Mesenchymal stem cell (in vitro differentiated cells and primary cell): ENCODE measurements at regions not wholly inside any gene's neighbourhood (a gene's known extent, or its start where the extent isn't known, plus 50 kb on each side); places are given as distances from the start of the nearest gene placed in this dataset.

Experiments
- DNase-seq: peaks from one replicate; pipeline ENCODE4 v3.0.0-alpha.2; 2013
- H2AFZ ChIP-seq: one replicate; pipeline ENCODE4 v1.6.1; 2013; ENCODE audit warnings: low read depth, mild to moderate bottlenecking, control low read depth, inconsistent platforms, low read length, moderate library complexity
- H2AK5ac ChIP-seq: 2 replicates; pipeline ENCODE4 v1.6.1; 2013; ENCODE audit warnings: low read length, moderate library complexity, mild to moderate bottlenecking, inconsistent platforms; ENCODE audit not compliant: severe bottlenecking
- H2BK120ac ChIP-seq: one replicate; pipeline ENCODE4 v1.6.1; 2013; ENCODE audit warnings: low read depth, mild to moderate bottlenecking, inconsistent platforms, low read length, moderate library complexity
- H2BK12ac ChIP-seq, 2 experiments: one replicate each; pipeline ENCODE4 v1.6.1; 2013; ENCODE audit warnings: inconsistent platforms in 2 of 2, low read length in 2 of 2, mild to moderate bottlenecking in 2 of 2, moderate library complexity in 2 of 2, control low read depth in 1 of 2
- H2BK15ac ChIP-seq: one replicate; pipeline ENCODE4 v1.6.1; 2013; ENCODE audit warnings: mild to moderate bottlenecking, low read depth, inconsistent platforms; ENCODE audit not compliant: poor library complexity, severe bottlenecking
- H2BK5ac ChIP-seq: 2 replicates; pipeline ENCODE4 v1.6.1; 2013; ENCODE audit warnings: low read depth, mild to moderate bottlenecking, low read length, control low read depth, inconsistent platforms; ENCODE audit not compliant: poor library complexity, severe bottlenecking
- H3K14ac ChIP-seq, 2 experiments: one replicate each; pipeline ENCODE4 v1.6.1; 2013; ENCODE audit warnings: inconsistent platforms in 2 of 2, low read length in 2 of 2, control low read depth in 1 of 2, mild to moderate bottlenecking in 1 of 2, moderate library complexity in 1 of 2
- H3K18ac ChIP-seq, 2 experiments: one replicate each; pipeline ENCODE4 v1.6.1; 2013; ENCODE audit warnings: inconsistent platforms in 2 of 2, low read length in 2 of 2, control low read depth in 1 of 2, low read depth in 1 of 2, mild to moderate bottlenecking in 1 of 2
- H3K23ac ChIP-seq, 2 experiments: one replicate each; pipeline ENCODE4 v1.6.1; 2013; ENCODE audit warnings: inconsistent platforms in 2 of 2, low read length in 2 of 2, mild to moderate bottlenecking in 2 of 2, moderate library complexity in 2 of 2, control low read depth in 1 of 2
- H3K27ac ChIP-seq: 2 replicates; pipeline ENCODE4 v1.5.1; 2013; ENCODE audit warnings: mild to moderate bottlenecking, moderate library complexity, low read length, control low read depth, inconsistent platforms; ENCODE audit not compliant: poor library complexity, severe bottlenecking
- H3K27me3 ChIP-seq, 2 experiments: 2 replicates each; pipeline versions ENCODE4 v1.6.1 to v1.7.0; 2013; ENCODE audit warnings: low read length in 2 of 2, mild to moderate bottlenecking in 2 of 2, moderate library complexity in 2 of 2, control low read depth in 1 of 2, inconsistent platforms in 1 of 2; ENCODE audit not compliant: control insufficient read depth in 1 of 2, insufficient read depth in 1 of 2
- H3K36me3 ChIP-seq, 2 experiments: 2 replicates each; pipeline versions ENCODE4 v1.6.1 to v1.7.0; 2013; ENCODE audit warnings: low read length in 2 of 2, control low read depth in 1 of 2, inconsistent platforms in 1 of 2, low read depth in 1 of 2, mild to moderate bottlenecking in 1 of 2; ENCODE audit not compliant: insufficient read depth in 2 of 2, control insufficient read depth in 1 of 2
- H3K4ac ChIP-seq, 2 experiments: one replicate each; pipeline ENCODE4 v1.6.1; 2013; ENCODE audit warnings: inconsistent platforms in 2 of 2, low read length in 2 of 2, mild to moderate bottlenecking in 2 of 2, moderate library complexity in 2 of 2, control low read depth in 1 of 2, low read depth in 1 of 2
- H3K4me1 ChIP-seq: 2 replicates; pipeline ENCODE4 v1.6.1; 2013; ENCODE audit warnings: low read depth, low read length, control low read depth; ENCODE audit not compliant: control insufficient read depth, insufficient read depth
- H3K4me2 ChIP-seq: 2 replicates; pipeline ENCODE4 v1.6.1; 2013; ENCODE audit warnings: low read length, mild to moderate bottlenecking, inconsistent platforms; ENCODE audit not compliant: poor library complexity, severe bottlenecking
- H3K4me3 ChIP-seq, 2 experiments: 2 replicates each; pipeline versions ENCODE4 v1.5.1 to v1.7.0; 2013; ENCODE audit warnings: low read length in 2 of 2, mild to moderate bottlenecking in 2 of 2, control low read depth in 1 of 2, low read depth in 1 of 2; ENCODE audit not compliant: insufficient read depth in 1 of 2
- H3K79me1 ChIP-seq: replicated peaks from 2 replicates; pipeline ENCODE4 v1.6.1; 2013; ENCODE audit warnings: mild to moderate bottlenecking, control low read depth, low read length, inconsistent platforms; ENCODE audit not compliant: poor library complexity, severe bottlenecking
- H3K9ac ChIP-seq: 2 replicates; pipeline ENCODE4 v1.7.0; 2013; ENCODE audit warnings: mild to moderate bottlenecking, low read length, moderate library complexity
- H3K9me3 ChIP-seq: 2 replicates; pipeline ENCODE4 v1.7.0; 2013; ENCODE audit warnings: mild to moderate bottlenecking, low read length; ENCODE audit not compliant: control insufficient read depth
- H4K8ac ChIP-seq: one replicate; pipeline ENCODE4 v1.6.1; 2013; ENCODE audit warnings: inconsistent platforms, mild to moderate bottlenecking, low read length, moderate library complexity
- H4K91ac ChIP-seq: one replicate; pipeline ENCODE4 v1.6.1; 2013; ENCODE audit warnings: mild to moderate bottlenecking, low read length, inconsistent platforms
- WGBS: methylation state at CpG from one replicate; pipeline ENCODE4 v1.1.7; 2013; ENCODE audit warnings: mixed read lengths; 5-methylcytosine and 5-hydroxymethylcytosine counted together

- H3K27ac ChIP-seq, result no peak overlapping the region
- no peak overlapping the region for H2BK12ac ChIP-seq
- H2BK5ac ChIP-seq, result no peak overlapping the region
- WGBS, result no CpG with 5 or more reads among the region's 1 CpG
- no peak overlapping the region for H3K23ac ChIP-seq
- no peak for DNase-seq
- H2AK5ac ChIP-seq, result no peak overlapping the region
- no peak overlapping the region for H2BK15ac ChIP-seq
- no peak overlapping the region for H3K9ac ChIP-seq
- H4K91ac ChIP-seq, result no peak overlapping the region
- H3K14ac ChIP-seq, result no peak overlapping the region
- no peak overlapping the region for H2BK120ac ChIP-seq
- no peak overlapping the region for H4K8ac ChIP-seq
- H3K4me3 ChIP-seq, result no peak overlapping the region
- no peaks in the 10 kb centered on the region for H3K9me3 ChIP-seq
- H3K18ac ChIP-seq, result no peak overlapping the region
- H3K4me2 ChIP-seq, result no peak overlapping the region
- no peaks in the 10 kb centered on the region for H3K36me3 ChIP-seq
- no peak overlapping the region for H3K4ac ChIP-seq
- no peaks in the 10 kb centered on the region for H3K27me3 ChIP-seq
- H3K4me1 ChIP-seq, result no peaks in the 10 kb centered on the region
- H3K79me1 ChIP-seq, result no peaks in the 10 kb centered on the region
- H2AFZ ChIP-seq, result no peak overlapping the region
Observed at GRCh38 chr6:153927867-153928266, 111.2 kb upstream of the OPRM1 start.

- H2AK5ac ChIP-seq, result no peak overlapping the region
- H3K4ac ChIP-seq, result no peak overlapping the region
- H2AFZ ChIP-seq, result no peak overlapping the region
- no peaks in the 10 kb centered on the region for H3K36me3 ChIP-seq
- H4K8ac ChIP-seq, result no peak overlapping the region
- H3K14ac ChIP-seq, result no peak overlapping the region
- H3K79me1 ChIP-seq, result no peaks in the 10 kb centered on the region
- H3K23ac ChIP-seq, result no peak overlapping the region
- H3K4me2 ChIP-seq, result no peak overlapping the region
- H3K18ac ChIP-seq, result no peak overlapping the region
- H3K9ac ChIP-seq, result no peak overlapping the region
- peaks cover 17% of the 10 kb centered on the region for H3K9me3 ChIP-seq
- H2BK15ac ChIP-seq, result no peak overlapping the region
- H2BK12ac ChIP-seq, result no peak overlapping the region
- WGBS, result 79% methylated on average over 6 of the region's 8 CpGs
- H2BK120ac ChIP-seq, result no peak overlapping the region
- H3K4me1 ChIP-seq, result no peaks in the 10 kb centered on the region
- H3K27ac ChIP-seq, result no peak overlapping the region
- no peak overlapping the region for H3K4me3 ChIP-seq
- H2BK5ac ChIP-seq, result no peak overlapping the region
- H3K27me3 ChIP-seq, result no peaks in the 10 kb centered on the region
- DNase-seq, result no peak
- H4K91ac ChIP-seq, result no peak overlapping the region
Observed at GRCh38 chr6:153898360-153899059, 140.5 kb upstream of the OPRM1 start.

DNA sequence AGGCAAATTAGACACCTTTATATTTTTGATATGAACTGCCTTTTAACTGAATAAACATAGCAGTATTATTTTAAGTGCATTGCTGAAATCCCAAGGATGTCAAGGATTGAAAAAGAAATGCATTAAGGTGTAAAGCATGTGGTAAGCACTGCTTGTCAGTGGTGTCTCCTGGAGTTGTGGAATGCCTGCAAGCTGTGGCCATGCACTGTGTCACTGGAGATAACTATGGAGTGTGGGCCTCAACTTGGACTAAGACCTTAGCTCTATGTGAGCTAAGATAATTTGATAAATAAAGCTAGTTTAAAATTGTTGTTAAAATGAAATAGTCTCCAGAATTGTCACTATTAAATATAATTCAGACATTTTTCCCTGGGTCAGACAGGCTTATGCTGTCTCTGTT is 156.6 kb upstream of the OPRM1 start:
- Histone ChIP-seq H3K79me1 (no peaks in the 10 kb centered on the region), H3K18ac (no peak overlapping the region), H2BK5ac (no peak overlapping the region), H3K23ac (no peak overlapping the region), H4K8ac (no peak overlapping the region), H2AK5ac (no peak overlapping the region), H3K14ac (no peak overlapping the region), H3K36me3 (no peaks in the 10 kb centered on the region), H3K4me3 (no peak overlapping the region), H4K91ac (no peak overlapping the region), H3K4me1 (no peaks in the 10 kb centered on the region), H3K9ac (no peak overlapping the region), H3K27me3 (no peaks in the 10 kb centered on the region), H2BK15ac (no peak overlapping the region), H3K4ac (no peak overlapping the region), H2BK12ac (no peak overlapping the region), H2AFZ (no peak overlapping the region), H3K27ac (no peak overlapping the region), H2BK120ac (no peak overlapping the region), H3K4me2 (no peak overlapping the region), H3K9me3 (no peaks in the 10 kb centered on the region)
- DNase-seq, result no peak

- Histone ChIP-seq H3K18ac (no peak overlapping the region), H3K4ac (no peak overlapping the region), H4K8ac (no peak overlapping the region), H2BK15ac (no peak overlapping the region), H3K14ac (no peak overlapping the region), H3K23ac (no peak overlapping the region), H2BK5ac (no peak overlapping the region), H3K79me1 (no peaks in the 10 kb centered on the region), H2AFZ (no peak overlapping the region), H3K4me3 (no peak overlapping the region), H4K91ac (no peak overlapping the region), H3K9ac (no peak overlapping the region), H3K4me1 (no peaks in the 10 kb centered on the region), H2BK12ac (no peak overlapping the region), H2AK5ac (no peak overlapping the region), H2BK120ac (no peak overlapping the region), H3K9me3 (no peaks in the 10 kb centered on the region), H3K27ac (no peak overlapping the region), H3K27me3 (no peaks in the 10 kb centered on the region), H3K36me3 (no peaks in the 10 kb centered on the region), H3K4me2 (no peak overlapping the region)
- WGBS, result 81% methylated on average over 3 of the region's 3 CpGs
- no peak for DNase-seq
Observed at GRCh38 chr6:153873541-153873940, 165.5 kb upstream of the OPRM1 start.
